Stromal cell of bone marrow (primary cell): ENCODE measurements at regions not wholly inside any gene's neighbourhood (a gene's known extent, or its start where the extent isn't known, plus 50 kb on each side); places are given as distances from the start of the nearest gene placed in this dataset.
A peak's percentile ranks its signal among the peaks of the same experiment; 100 is the strongest.

ENCODE experiments used
- DNase-seq: peaks from one replicate; pipeline ENCODE4 v3.0.0-alpha.2; 2012; ENCODE audit warnings: low read depth

DNA sequence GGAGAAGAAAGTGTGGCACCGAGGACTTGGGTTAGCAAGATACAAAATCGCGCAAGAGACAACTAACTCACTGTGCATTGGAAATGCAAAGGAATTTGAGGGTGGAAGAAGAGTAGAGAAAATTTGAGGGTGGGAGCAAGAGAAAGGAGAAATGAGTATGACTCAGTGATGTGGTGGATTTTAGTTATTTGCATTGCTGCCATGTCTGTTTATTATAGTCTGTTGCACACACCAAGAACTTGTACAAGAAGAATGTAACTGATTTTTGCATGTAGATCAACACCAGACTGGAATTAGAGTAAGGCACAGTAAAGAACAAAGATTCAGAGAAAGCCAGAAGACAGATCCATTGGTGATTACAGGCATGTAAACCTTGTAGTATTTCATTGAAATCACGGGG, 71.6 kb upstream of the SMIM36 start:
- DNase-seq, result no peak

GRCh38 chr17:55580596-55581133, 69.4 kb upstream of the SMIM36 start:
- DNase-seq, result no peak

DNA sequence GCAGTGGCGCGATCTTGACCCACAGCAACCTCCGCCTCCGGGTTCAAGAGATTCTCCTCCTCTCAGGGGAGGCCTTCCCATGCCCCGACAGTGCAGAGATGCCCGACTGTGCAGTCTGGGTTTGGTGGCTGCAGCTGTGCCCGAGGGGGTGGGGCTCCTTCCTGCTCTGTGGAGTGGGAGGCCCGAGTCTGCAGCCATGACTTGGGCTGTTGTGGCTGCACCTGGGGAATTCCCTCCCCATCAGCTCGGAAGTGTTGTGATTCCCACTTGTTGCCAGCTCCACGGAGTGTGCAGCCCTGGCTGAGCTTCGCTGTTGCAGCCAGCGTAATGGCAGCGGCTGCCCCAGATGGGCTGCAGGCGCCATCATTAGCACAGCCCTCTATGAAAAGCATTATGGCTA, 66.4 kb upstream of the SMIM36 start:
- no peak for DNase-seq

GRCh38 chr17:55576996-55577586, 65.8 kb upstream of the SMIM36 start:
- peak; percentile 87 for DNase-seq

- DNase-seq, result peak; percentile 85
Observed at GRCh38 chr17:55576237-55576995, 65.2 kb upstream of the SMIM36 start.

DNA sequence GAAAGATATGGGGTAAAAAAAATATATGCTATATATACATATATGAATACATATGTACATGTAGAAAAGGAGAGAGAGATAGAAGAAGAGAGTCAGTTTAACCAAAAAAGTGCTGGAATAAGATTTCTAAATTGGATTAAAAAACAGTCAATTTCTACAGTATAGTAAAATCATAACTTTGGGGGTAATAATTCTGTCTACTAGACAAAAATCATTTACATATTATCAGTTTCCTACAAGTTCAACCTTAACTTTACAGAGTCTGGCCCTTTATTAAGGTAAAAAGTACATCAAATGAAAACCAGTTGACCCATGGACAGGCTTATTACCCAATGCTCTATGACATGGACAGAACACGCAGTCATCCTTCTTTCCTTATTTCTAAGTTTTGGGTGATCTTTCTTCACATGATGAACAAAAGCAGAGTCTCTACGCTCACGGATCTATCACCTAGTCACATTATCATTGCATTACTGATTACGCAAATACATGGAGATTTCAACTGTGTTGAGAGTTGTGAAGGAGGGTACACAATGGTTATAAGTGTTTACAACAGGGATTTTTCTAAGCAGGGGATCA, 63.9 kb upstream of the SMIM36 start:
- DNase-seq, result no peak

DNA sequence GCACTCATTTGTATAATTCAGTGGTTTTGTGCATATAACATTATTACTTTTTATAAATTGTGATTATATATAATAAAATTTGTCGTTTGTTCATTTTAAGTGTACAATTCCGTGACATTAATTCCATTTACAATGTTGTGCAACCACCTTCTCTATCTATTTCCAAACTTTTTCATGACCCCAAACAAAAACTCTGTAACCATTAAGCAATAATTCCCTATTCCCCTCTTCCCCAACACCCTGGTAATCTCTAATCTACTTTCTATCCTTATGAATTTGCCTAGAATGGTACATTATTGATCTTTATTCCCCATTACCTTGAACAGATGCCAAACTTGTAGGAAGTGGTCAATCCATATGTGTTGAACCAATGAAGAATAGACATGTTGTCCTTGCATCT, 61.3 kb upstream of the SMIM36 start:
- DNase-seq, result no peak

DNA sequence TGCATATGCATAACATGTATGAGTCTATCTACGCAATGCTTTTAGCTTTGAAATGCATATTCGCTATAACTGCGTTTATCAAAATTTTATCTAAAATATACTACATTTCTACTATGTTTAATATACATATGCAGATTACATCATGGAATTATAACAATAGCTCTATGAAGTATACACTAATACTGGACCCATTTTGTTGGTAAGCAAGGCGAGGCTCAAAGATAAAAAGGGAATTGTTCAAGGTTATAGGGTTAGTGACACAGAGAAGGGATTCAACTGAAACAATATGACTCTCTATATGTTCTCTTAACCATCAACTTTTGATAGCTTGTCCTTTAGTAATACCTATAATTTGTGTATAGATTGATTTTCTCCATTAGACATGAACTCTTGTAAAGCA, 60.9 kb upstream of the SMIM36 start:
- no peak for DNase-seq

- no peak for DNase-seq
Observed at GRCh38 chr17:55571095-55571494, 59.8 kb upstream of the SMIM36 start.

DNA sequence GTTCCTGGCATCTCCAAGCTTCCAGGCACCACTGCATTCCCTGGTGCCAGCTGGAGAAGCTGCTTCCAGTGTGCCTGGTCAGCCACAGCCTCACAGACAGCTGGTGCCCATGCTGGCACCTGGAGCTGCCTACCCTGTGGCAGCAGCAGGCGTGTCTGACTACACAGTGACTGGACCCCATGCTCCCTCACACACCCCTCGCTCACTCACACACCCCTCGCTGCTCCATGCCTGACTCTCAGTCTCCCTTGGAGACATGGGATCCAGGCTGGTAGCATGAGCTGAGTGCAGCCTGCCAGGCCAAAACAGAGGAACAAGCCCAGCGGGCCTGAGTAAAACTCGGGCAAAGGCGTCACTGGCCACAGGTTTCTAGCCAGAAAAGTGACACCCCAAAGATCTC, 59.1 kb upstream of the SMIM36 start:
- no peak for DNase-seq

DNA sequence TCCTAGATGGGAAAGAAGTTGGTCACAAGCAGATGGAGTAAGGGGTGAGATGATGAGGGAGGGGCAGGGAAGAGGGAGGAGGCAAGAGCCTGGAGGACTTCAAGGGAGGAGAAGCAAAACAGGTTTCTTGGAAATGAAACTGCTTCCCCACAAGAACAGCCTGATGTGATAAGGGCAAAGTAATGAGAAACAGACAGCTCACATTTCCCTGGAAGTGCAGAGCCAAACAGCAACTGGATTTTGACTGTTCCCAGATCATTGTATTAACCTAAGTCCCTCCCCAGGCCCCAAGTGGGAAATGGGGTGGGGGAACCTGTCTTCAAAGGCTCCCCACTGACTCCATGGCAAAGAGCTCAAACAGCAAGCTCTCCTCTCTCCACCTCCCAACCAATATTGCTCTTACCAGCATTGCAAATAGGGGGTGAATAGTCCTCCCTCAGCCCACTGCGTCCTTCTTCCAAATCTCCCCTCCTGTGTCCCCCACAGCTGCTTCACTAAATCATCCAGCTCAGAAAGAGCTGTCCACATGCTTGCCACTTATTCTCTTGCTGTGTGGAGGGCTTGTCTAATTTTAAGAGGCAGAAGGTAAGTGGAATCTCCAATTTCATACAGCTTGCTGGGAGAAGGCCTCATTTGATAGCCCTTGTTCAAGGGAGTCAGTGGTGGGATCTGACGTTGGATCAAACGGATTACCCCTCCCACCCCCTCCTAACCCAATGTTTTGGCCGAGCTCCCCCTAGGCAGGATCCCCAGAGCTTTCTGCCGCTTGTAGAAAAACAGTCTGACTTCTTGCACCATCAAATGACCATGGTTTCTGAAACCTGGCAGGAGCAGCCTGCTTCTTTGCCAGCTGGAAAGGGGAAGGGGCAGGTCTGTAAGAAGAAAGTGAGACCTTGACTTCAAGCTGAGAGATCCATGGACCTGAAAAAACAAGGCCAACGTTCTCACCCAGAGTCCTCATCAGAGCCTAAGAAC, 56.3 kb upstream of the SMIM36 start:
- peak; percentile 21 for DNase-seq

GRCh38 chr17:55564081-55564480, 52.8 kb upstream of the SMIM36 start:
- DNase-seq, result peak; percentile 20

- DNase-seq, result no peak
Observed at GRCh38 chr17:55563363-55563762, 52.1 kb upstream of the SMIM36 start.

- DNase-seq, result no peak
Observed at GRCh38 chr17:55561973-55562495, 50.8 kb upstream of the SMIM36 start.

- DNase-seq, result no peak
Observed at GRCh38 chr17:55561316-55561972, 50.2 kb upstream of the SMIM36 start.
